Spleen (tissue), 7 donors: ENCODE measurements at regions not wholly inside any gene's neighbourhood (a gene's known extent, or its start where the extent isn't known, plus 50 kb on each side); places are given as distances from the start of the nearest gene placed in this dataset.

Experiments
- CTCF ChIP-seq, 11 experiments: fragments of 200-600 bp in 7 of 11; fragments of 450-650 bp in 4 of 11; sonication (generic) in 4 of 11; IDR thresholded peaks in 8 of 11; conservative IDR thresholded peaks in 3 of 11; 1 replicate in 7 of 11; 2 replicates in 4 of 11; pipeline versions ENCODE4 v1.4.0 to v1.8.0; 2016 to 2021; ENCODE audit warnings: antibody characterized with exemption in 11 of 11, inconsistent platforms in 4 of 11, mild to moderate bottlenecking in 1 of 11
- POLR2A ChIP-seq, 3 donors: fragments of 450-650 bp; IDR thresholded peaks; one replicate each; pipeline ENCODE4 v1.5.1; 2017; ENCODE audit warnings: antibody characterized with exemption in 3 of 3, mild to moderate bottlenecking in 1 of 3
- POLR2AphosphoS5 ChIP-seq, 3 donors: sonication (generic); formaldehyde crosslinking; IDR thresholded peaks; one replicate each; pipeline ENCODE4 v1.5.1; 2017; ENCODE audit warnings: antibody characterized with exemption in 3 of 3
- donor health status: DM: no; HTN: no; CAD: no; lungs with moderate emphysema.
- donor health status: DM: no; HTN: no; CAD: no.
- donor health status: DM: no; HTN: no; CAD: no.

- TF ChIP-seq POLR2A (IDR thresholded peaks at IDR 0.05), result no peak
- TF ChIP-seq CTCF (IDR thresholded peaks at IDR 0.05 in 8 of 11, conservative IDR thresholded peaks at IDR 0.05 in 3 of 11), result no peak
- no peak for TF ChIP-seq POLR2AphosphoS5 (IDR thresholded peaks at IDR 0.05)
These were observed 94.4 kb upstream of the NEUROD1 start for GRCh38 chr2:181774685-181775084.
